WTC11 (cell line): ENCODE measurements at regions not wholly inside any gene's neighbourhood (a gene's known extent, or its start where the extent isn't known, plus 50 kb on each side); places are given as distances from the start of the nearest gene placed in this dataset.

Source experiments
- ATAC-seq: fragments of 200-7000 bp; cut with Tn5 transposase; 2 replicates; pipeline ENCODE4 v1.10.0; 2021; ENCODE audit warnings: mild to moderate bottlenecking, moderate library complexity
- CTCF ChIA-PET: fragments of 300-600 bp; sonication (Branson Sonifier 250); formaldehyde crosslinking; loops from one replicate; lab custom pipeline; 2021; ENCODE audit warnings: antibody characterized with exemption; lab: Charles Lee
- POLR2A ChIA-PET: fragments of 350-600 bp; sonication (Branson Sonifier 250); formaldehyde crosslinking; loops from one replicate; lab custom pipeline; 2021; ENCODE audit warnings: antibody characterized with exemption; lab: Charles Lee
- DNase-seq: peaks from one replicate; pipeline ENCODE4 v3.0.0; 2021; ENCODE audit warnings: low spot score
- H3K27ac Mint-ChIP-seq: 2 replicates; pipeline ENCODE4 v1.8.0; 2021; ENCODE audit warnings: mixed read lengths
- H3K27me3 Mint-ChIP-seq: 2 replicates; pipeline ENCODE4 v1.8.0; 2021; ENCODE audit warnings: low read depth, mild to moderate bottlenecking, moderate library complexity, mixed read lengths
- H3K36me3 Mint-ChIP-seq: 2 replicates; pipeline ENCODE4 v1.8.0; 2021; ENCODE audit warnings: mixed read lengths
- H3K4me1 Mint-ChIP-seq: 2 replicates; pipeline ENCODE4 v1.8.0; 2022; ENCODE audit warnings: mixed read lengths
- H3K4me3 Mint-ChIP-seq: 2 replicates; pipeline ENCODE4 v1.8.0; 2021; ENCODE audit warnings: mild to moderate bottlenecking, moderate library complexity, mixed read lengths
- H3K9me3 Mint-ChIP-seq: 2 replicates; pipeline ENCODE4 v1.8.0; 2021; ENCODE audit warnings: mixed read lengths
- CREB1 ChIP-seq: sonication (generic); formaldehyde crosslinking; IDR thresholded peaks from 2 replicates; pipeline ENCODE4 v1.8.0; 2023; ENCODE audit warnings: mild to moderate bottlenecking, missing genetic modification reagents
- CREM ChIP-seq: sonication (generic); formaldehyde crosslinking; IDR thresholded peaks from 2 replicates; pipeline ENCODE4 v1.8.1; 2022; ENCODE audit warnings: mild to moderate bottlenecking, missing genetic modification reagents, moderate library complexity
- ETV6 ChIP-seq: sonication (generic); formaldehyde crosslinking; IDR thresholded peaks from 2 replicates; pipeline ENCODE4 v1.8.1; 2022; ENCODE audit warnings: mild to moderate bottlenecking, missing genetic modification reagents
- FOXJ3 ChIP-seq: sonication (generic); formaldehyde crosslinking; IDR thresholded peaks from 2 replicates; pipeline ENCODE4 v1.9.0; 2021; ENCODE audit warnings: missing genetic modification reagents, mild to moderate bottlenecking, borderline replicate concordance
- GRHL2 ChIP-seq: fragments of 250-450 bp; sonication (Bioruptor Pico); IDR thresholded peaks from 2 replicates; pipeline ENCODE4 v1.8.0; 2022; ENCODE audit warnings: mild to moderate bottlenecking, moderate library complexity; ENCODE audit not compliant: insufficient replicate concordance, severe bottlenecking
- JUN ChIP-seq: sonication (generic); formaldehyde crosslinking; IDR thresholded peaks from 2 replicates; pipeline ENCODE4 v1.8.0; 2023; ENCODE audit warnings: mild to moderate bottlenecking, missing genetic modification reagents
- MXD4 ChIP-seq: fragments of 250-450 bp; sonication (Bioruptor Pico); IDR thresholded peaks from 2 replicates; pipeline ENCODE4 v1.8.0; 2021; ENCODE audit warnings: mild to moderate bottlenecking, moderate library complexity, borderline replicate concordance
- MYBL2 ChIP-seq: sonication (generic); formaldehyde crosslinking; IDR thresholded peaks from 2 replicates; pipeline ENCODE4 v1.8.1; 2023; ENCODE audit warnings: mild to moderate bottlenecking, moderate library complexity, missing genetic modification reagents
- OVOL2 ChIP-seq: fragments of 250-450 bp; sonication (Bioruptor Pico); IDR thresholded peaks from 2 replicates; pipeline ENCODE4 v1.9.0; 2021; ENCODE audit warnings: mild to moderate bottlenecking, borderline replicate concordance
- SMAD4 ChIP-seq: sonication (generic); formaldehyde crosslinking; IDR thresholded peaks from 2 replicates; pipeline ENCODE4 v1.8.0; 2022; ENCODE audit warnings: mild to moderate bottlenecking, missing genetic modification reagents
- SOX15 ChIP-seq: fragments of 250-450 bp; sonication (Bioruptor Pico); IDR thresholded peaks from 2 replicates; pipeline ENCODE4 v1.9.0; 2021; ENCODE audit warnings: mild to moderate bottlenecking
- USF2 ChIP-seq: sonication (generic); formaldehyde crosslinking; IDR thresholded peaks from 2 replicates; pipeline ENCODE4 v1.8.1; 2023; ENCODE audit warnings: mild to moderate bottlenecking, missing genetic modification reagents, moderate library complexity
- ZNF396 ChIP-seq: fragments of 250-450 bp; sonication (Bioruptor Pico); IDR thresholded peaks from 2 replicates; pipeline ENCODE4 v1.8.0; 2021; ENCODE audit warnings: mild to moderate bottlenecking, moderate library complexity, borderline replicate concordance
- ZNF423 ChIP-seq: fragments of 250-450 bp; sonication (Bioruptor Pico); IDR thresholded peaks from 2 replicates; pipeline ENCODE4 v2.1.2; 2022; ENCODE audit warnings: mild to moderate bottlenecking, moderate library complexity
- TF ChIP-seq, protein P1 (sequence below): sonication (generic); formaldehyde crosslinking; IDR thresholded peaks from 2 replicates; pipeline ENCODE4 v1.8.1; 2023; ENCODE audit warnings: mild to moderate bottlenecking, missing genetic modification reagents
- TF ChIP-seq, protein P2 (sequence below): sonication (generic); formaldehyde crosslinking; IDR thresholded peaks from 2 replicates; pipeline ENCODE4 v1.8.1; 2022; ENCODE audit warnings: mild to moderate bottlenecking, missing genetic modification reagents, moderate library complexity, borderline replicate concordance
- TF ChIP-seq, protein P3 (sequence below): sonication (generic); formaldehyde crosslinking; IDR thresholded peaks from 2 replicates; pipeline ENCODE4 v1.8.1; 2023; ENCODE audit warnings: mild to moderate bottlenecking, missing genetic modification reagents, borderline replicate concordance
- TF ChIP-seq, protein P4 (sequence below): sonication (generic); formaldehyde crosslinking; IDR thresholded peaks from 2 replicates; pipeline ENCODE4 v1.8.1; 2022; ENCODE audit warnings: missing genetic modification reagents, borderline replicate concordance
- TF ChIP-seq, protein P5 (sequence below): sonication (generic); formaldehyde crosslinking; conservative IDR thresholded peaks from 2 replicates; pipeline ENCODE4 v1.8.1; 2023; ENCODE audit warnings: mild to moderate bottlenecking, low read depth, missing genetic modification reagents, moderate library complexity

DNA sequence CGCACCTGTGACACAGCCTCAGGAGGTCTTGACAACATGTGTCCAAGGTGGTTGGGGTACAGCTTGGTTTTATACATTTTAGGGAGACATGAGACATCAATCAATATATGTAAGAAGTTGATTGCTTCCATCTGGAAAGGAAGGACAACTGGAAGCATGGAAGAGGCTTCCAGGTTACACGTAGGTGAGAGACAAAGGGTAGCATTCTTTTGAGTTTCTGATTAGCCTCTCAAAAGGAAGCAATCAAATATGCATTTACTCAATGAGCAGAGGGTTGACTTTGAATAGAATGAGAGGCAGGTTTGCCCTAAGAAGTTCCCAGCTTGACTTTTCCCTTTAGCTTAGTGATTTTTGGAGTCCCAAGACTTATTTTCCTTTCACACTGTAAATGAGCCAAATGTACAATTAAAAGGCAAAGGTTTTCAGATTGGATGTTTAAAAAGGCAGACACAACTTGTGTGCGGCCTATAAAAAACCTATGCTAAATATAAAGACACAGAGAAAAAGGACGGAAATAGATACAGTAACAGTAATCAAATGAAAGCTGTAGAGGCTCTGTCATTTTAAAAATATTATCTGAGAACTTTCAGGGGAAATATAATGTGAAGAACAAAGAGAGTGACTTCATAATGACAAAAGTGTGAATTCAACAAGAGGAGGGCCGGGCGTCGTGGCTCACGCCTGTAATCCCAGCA is 65.7 kb upstream of the LANCL2 start (continued):
- TF ChIP-seq, protein P1, sequence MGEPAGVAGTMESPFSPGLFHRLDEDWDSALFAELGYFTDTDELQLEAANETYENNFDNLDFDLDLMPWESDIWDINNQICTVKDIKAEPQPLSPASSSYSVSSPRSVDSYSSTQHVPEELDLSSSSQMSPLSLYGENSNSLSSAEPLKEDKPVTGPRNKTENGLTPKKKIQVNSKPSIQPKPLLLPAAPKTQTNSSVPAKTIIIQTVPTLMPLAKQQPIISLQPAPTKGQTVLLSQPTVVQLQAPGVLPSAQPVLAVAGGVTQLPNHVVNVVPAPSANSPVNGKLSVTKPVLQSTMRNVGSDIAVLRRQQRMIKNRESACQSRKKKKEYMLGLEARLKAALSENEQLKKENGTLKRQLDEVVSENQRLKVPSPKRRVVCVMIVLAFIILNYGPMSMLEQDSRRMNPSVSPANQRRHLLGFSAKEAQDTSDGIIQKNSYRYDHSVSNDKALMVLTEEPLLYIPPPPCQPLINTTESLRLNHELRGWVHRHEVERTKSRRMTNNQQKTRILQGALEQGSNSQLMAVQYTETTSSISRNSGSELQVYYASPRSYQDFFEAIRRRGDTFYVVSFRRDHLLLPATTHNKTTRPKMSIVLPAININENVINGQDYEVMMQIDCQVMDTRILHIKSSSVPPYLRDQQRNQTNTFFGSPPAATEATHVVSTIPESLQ, result no peak
- TF ChIP-seq, protein P2, sequence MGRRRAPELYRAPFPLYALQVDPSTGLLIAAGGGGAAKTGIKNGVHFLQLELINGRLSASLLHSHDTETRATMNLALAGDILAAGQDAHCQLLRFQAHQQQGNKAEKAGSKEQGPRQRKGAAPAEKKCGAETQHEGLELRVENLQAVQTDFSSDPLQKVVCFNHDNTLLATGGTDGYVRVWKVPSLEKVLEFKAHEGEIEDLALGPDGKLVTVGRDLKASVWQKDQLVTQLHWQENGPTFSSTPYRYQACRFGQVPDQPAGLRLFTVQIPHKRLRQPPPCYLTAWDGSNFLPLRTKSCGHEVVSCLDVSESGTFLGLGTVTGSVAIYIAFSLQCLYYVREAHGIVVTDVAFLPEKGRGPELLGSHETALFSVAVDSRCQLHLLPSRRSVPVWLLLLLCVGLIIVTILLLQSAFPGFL, result no peak
- TF ChIP-seq, protein P3, sequence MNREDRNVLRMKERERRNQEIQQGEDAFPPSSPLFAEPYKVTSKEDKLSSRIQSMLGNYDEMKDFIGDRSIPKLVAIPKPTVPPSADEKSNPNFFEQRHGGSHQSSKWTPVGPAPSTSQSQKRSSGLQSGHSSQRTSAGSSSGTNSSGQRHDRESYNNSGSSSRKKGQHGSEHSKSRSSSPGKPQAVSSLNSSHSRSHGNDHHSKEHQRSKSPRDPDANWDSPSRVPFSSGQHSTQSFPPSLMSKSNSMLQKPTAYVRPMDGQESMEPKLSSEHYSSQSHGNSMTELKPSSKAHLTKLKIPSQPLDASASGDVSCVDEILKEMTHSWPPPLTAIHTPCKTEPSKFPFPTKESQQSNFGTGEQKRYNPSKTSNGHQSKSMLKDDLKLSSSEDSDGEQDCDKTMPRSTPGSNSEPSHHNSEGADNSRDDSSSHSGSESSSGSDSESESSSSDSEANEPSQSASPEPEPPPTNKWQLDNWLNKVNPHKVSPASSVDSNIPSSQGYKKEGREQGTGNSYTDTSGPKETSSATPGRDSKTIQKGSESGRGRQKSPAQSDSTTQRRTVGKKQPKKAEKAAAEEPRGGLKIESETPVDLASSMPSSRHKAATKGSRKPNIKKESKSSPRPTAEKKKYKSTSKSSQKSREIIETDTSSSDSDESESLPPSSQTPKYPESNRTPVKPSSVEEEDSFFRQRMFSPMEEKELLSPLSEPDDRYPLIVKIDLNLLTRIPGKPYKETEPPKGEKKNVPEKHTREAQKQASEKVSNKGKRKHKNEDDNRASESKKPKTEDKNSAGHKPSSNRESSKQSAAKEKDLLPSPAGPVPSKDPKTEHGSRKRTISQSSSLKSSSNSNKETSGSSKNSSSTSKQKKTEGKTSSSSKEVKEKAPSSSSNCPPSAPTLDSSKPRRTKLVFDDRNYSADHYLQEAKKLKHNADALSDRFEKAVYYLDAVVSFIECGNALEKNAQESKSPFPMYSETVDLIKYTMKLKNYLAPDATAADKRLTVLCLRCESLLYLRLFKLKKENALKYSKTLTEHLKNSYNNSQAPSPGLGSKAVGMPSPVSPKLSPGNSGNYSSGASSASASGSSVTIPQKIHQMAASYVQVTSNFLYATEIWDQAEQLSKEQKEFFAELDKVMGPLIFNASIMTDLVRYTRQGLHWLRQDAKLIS (CRISPR knock-in tag), result no peak
- TF ChIP-seq ZNF423 (CRISPR knock-in tag), result no peak

DNA sequence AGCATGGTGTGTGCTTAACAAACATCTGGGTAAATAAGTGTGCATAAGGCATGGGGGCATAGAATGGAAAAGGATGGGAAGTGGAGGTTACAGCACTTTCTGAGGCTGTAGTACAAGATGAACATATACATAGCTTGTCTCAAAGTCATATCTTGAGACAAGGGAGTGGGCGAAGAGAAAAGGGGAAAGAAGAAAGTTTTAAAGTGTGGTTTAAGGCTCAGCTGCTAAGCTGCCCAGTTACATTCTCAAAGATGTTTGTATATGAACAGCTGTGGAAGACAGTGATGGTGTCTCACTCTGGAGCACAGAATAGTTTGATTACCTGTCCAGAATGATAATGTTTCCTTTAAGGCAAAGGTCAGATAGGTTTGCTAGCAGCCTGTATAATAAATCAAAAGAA is 61.9 kb upstream of the LANCL2 start:
- no peak for DNase-seq
- H3K27ac Mint-ChIP-seq, result no peak overlapping the region
- no peak for ATAC-seq
- H3K4me3 Mint-ChIP-seq, result no peak overlapping the region
- H3K27me3 Mint-ChIP-seq, result no peaks in the 10 kb centered on the region; the same call in 1 of the 2 replicates
- H3K36me3 Mint-ChIP-seq, result peaks cover 4% of the 10 kb centered on the region; the same call in 1 of the 2 replicates
- no peak for TF ChIP-seq FOXJ3 (CRISPR knock-in tag)
- CTCF ChIA-PET, result no interaction called here
- POLR2A ChIA-PET, result no interaction called here
- peaks cover 55% of the 10 kb centered on the region for H3K4me1 Mint-ChIP-seq
- H3K9me3 Mint-ChIP-seq, result no peaks in the 10 kb centered on the region

GRCh38 chr7:55304018-55304762 is 60.9 kb upstream of the LANCL2 start:
- POLR2A ChIA-PET, result no interaction called here
- Mint-ChIP-seq H3K4me3 (no peak overlapping the region), H3K4me1 (peaks cover 45% of the 10 kb centered on the region), H3K9me3 (no peaks in the 10 kb centered on the region; the same call in 1 of the 2 replicates), H3K36me3 (peaks cover 4% of the 10 kb centered on the region; the same call in 1 of the 2 replicates), H3K27ac (no peak overlapping the region), H3K27me3 (no peaks in the 10 kb centered on the region; the same call in 1 of the 2 replicates)
- TF ChIP-seq ZNF423 (CRISPR knock-in tag) (no peak), GRHL2 (CRISPR knock-in tag) (no peak), OVOL2 (CRISPR knock-in tag) (no peak), CREM (CRISPR knock-in tag) (no peak), JUN (CRISPR knock-in tag) (no peak), ETV6 (CRISPR knock-in tag) (no peak), USF2 (no peak), SOX15 (no peak), CREB1 (CRISPR knock-in tag) (no peak), SMAD4 (CRISPR knock-in tag) (no peak), ZNF396 (no peak), MYBL2 (CRISPR knock-in tag) (no peak), MXD4 (CRISPR knock-in tag) (no peak)
- TF ChIP-seq, protein P4, sequence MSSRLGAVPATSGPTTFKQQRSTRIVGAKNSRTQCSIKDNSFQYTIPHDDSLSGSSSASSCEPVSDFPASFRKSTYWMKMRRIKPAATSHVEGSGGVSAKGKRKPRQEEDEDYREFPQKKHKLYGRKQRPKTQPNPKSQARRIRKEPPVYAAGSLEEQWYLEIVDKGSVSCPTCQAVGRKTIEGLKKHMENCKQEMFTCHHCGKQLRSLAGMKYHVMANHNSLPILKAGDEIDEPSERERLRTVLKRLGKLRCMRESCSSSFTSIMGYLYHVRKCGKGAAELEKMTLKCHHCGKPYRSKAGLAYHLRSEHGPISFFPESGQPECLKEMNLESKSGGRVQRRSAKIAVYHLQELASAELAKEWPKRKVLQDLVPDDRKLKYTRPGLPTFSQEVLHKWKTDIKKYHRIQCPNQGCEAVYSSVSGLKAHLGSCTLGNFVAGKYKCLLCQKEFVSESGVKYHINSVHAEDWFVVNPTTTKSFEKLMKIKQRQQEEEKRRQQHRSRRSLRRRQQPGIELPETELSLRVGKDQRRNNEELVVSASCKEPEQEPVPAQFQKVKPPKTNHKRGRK, result no peak
- TF ChIP-seq, protein P5, sequence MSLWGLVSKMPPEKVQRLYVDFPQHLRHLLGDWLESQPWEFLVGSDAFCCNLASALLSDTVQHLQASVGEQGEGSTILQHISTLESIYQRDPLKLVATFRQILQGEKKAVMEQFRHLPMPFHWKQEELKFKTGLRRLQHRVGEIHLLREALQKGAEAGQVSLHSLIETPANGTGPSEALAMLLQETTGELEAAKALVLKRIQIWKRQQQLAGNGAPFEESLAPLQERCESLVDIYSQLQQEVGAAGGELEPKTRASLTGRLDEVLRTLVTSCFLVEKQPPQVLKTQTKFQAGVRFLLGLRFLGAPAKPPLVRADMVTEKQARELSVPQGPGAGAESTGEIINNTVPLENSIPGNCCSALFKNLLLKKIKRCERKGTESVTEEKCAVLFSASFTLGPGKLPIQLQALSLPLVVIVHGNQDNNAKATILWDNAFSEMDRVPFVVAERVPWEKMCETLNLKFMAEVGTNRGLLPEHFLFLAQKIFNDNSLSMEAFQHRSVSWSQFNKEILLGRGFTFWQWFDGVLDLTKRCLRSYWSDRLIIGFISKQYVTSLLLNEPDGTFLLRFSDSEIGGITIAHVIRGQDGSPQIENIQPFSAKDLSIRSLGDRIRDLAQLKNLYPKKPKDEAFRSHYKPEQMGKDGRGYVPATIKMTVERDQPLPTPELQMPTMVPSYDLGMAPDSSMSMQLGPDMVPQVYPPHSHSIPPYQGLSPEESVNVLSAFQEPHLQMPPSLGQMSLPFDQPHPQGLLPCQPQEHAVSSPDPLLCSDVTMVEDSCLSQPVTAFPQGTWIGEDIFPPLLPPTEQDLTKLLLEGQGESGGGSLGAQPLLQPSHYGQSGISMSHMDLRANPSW (CRISPR knock-in tag), result no peak
- CTCF ChIA-PET, result no interaction called here
- DNase-seq (no peak), ATAC-seq (no peak)
